ENCODE measurements at regions not wholly inside any gene's neighbourhood (a gene's known extent, or its start where the extent isn't known, plus 50 kb on each side); places are given as distances from the start of the nearest gene placed in this dataset.

DNA sequence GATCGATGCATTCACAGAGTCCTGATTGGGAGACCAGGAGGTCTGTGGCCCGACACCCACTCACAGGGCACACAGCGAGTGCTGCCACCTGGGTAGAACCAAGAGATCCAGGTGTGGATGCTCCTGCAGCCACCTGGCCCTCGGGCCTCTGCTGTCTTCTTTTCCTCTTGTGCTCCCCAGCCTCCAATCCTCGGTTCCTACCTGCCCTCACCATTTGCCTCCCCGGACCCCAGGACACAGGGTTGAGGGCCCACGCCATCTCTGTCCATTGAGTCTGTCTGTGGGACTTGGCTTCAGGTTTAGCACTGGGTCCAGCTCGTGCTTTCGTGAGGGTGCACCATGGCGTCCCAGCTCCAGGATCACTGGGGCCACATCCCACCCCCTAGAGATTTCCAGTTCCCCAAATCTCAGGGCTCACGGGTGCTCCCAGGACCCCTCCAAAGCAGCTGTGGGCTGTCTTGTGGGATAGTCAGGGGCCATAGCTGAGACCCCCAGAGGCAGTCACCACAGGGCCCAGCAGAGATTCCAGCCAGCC lies 591.1 kb downstream of the BRD1 start:
- TF ChIP-seq, protein P1, sequence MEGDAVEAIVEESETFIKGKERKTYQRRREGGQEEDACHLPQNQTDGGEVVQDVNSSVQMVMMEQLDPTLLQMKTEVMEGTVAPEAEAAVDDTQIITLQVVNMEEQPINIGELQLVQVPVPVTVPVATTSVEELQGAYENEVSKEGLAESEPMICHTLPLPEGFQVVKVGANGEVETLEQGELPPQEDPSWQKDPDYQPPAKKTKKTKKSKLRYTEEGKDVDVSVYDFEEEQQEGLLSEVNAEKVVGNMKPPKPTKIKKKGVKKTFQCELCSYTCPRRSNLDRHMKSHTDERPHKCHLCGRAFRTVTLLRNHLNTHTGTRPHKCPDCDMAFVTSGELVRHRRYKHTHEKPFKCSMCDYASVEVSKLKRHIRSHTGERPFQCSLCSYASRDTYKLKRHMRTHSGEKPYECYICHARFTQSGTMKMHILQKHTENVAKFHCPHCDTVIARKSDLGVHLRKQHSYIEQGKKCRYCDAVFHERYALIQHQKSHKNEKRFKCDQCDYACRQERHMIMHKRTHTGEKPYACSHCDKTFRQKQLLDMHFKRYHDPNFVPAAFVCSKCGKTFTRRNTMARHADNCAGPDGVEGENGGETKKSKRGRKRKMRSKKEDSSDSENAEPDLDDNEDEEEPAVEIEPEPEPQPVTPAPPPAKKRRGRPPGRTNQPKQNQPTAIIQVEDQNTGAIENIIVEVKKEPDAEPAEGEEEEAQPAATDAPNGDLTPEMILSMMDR (IDR thresholded peaks at IDR 0.05): no peak
- TF ChIP-seq POLR2A (IDR thresholded peaks at IDR 0.05): no peak

All from heart left ventricle (tissue), 13 donors.